ENCODE measurements at regions not wholly inside any gene's neighbourhood (a gene's known extent, or its start where the extent isn't known, plus 50 kb on each side); places are given as distances from the start of the nearest gene placed in this dataset.

GRCh38 chr17:55655777-55656176 is 66.9 kb downstream of the TMEM100 start:
- Histone ChIP-seq H3K4me3 (IDR thresholded peaks at IDR 0.05; ENCODE audit: insufficient read depth, low read depth, low read length) (no peak overlapping the region), H3K27ac (no peak overlapping the region), H2AFZ (ENCODE audit: low read depth) (no peak overlapping the region), H3K27me3 (ENCODE audit: insufficient read depth, low read depth) (no peaks in the 10 kb centered on the region), H3K36me3 (ENCODE audit: insufficient read depth) (no peaks in the 10 kb centered on the region), H3K79me2 (ENCODE audit: insufficient read depth, low read depth) (no peaks in the 10 kb centered on the region), H3K9ac (no peak overlapping the region), H3K4me2 (no peak overlapping the region), H3K4me1 (ENCODE audit: low read depth, poor library complexity, severe bottlenecking) (no peaks in the 10 kb centered on the region), H4K20me1 (ENCODE audit: insufficient read depth) (no peaks in the 10 kb centered on the region)
- TF ChIP-seq CTCF (conservative IDR thresholded peaks at IDR 0.05; ENCODE audit: low read depth, low read length) = no peak

- Histone ChIP-seq H2AFZ (ENCODE audit: low read depth) (no peak overlapping the region), H3K79me2 (ENCODE audit: insufficient read depth, low read depth) (no peaks in the 10 kb centered on the region), H3K36me3 (ENCODE audit: insufficient read depth) (no peaks in the 10 kb centered on the region), H3K4me1 (ENCODE audit: low read depth, poor library complexity, severe bottlenecking) (no peaks in the 10 kb centered on the region), H4K20me1 (ENCODE audit: insufficient read depth) (no peaks in the 10 kb centered on the region), H3K27ac (no peak overlapping the region), H3K4me3 (IDR thresholded peaks at IDR 0.05; ENCODE audit: insufficient read depth, low read depth, low read length) (no peak overlapping the region), H3K4me2 (no peak overlapping the region), H3K9ac (no peak overlapping the region), H3K27me3 (ENCODE audit: insufficient read depth, low read depth) (no peaks in the 10 kb centered on the region)
- no peak for TF ChIP-seq CTCF (conservative IDR thresholded peaks at IDR 0.05; ENCODE audit: low read depth, low read length)
Observed at GRCh38 chr17:55654821-55655220, 67.8 kb downstream of the TMEM100 start.

GRCh38 chr17:55654022-55654421 is 68.6 kb downstream of the TMEM100 start:
- Histone ChIP-seq H3K27me3 (ENCODE audit: insufficient read depth, low read depth) (no peaks in the 10 kb centered on the region), H2AFZ (ENCODE audit: low read depth) (no peak overlapping the region), H3K4me3 (IDR thresholded peaks at IDR 0.05; ENCODE audit: insufficient read depth, low read depth, low read length) (no peak overlapping the region), H3K79me2 (ENCODE audit: insufficient read depth, low read depth) (no peaks in the 10 kb centered on the region), H3K36me3 (ENCODE audit: insufficient read depth) (no peaks in the 10 kb centered on the region), H3K4me1 (ENCODE audit: low read depth, poor library complexity, severe bottlenecking) (no peaks in the 10 kb centered on the region), H3K4me2 (no peak overlapping the region), H3K27ac (no peak overlapping the region), H3K9ac (no peak overlapping the region), H4K20me1 (ENCODE audit: insufficient read depth) (no peaks in the 10 kb centered on the region)
- no peak for TF ChIP-seq CTCF (conservative IDR thresholded peaks at IDR 0.05; ENCODE audit: low read depth, low read length)

- Histone ChIP-seq H4K20me1 (ENCODE audit: insufficient read depth) (no peaks in the 10 kb centered on the region), H3K27me3 (ENCODE audit: insufficient read depth, low read depth) (no peaks in the 10 kb centered on the region), H3K79me2 (ENCODE audit: insufficient read depth, low read depth) (no peaks in the 10 kb centered on the region), H3K4me1 (ENCODE audit: low read depth, poor library complexity, severe bottlenecking) (no peaks in the 10 kb centered on the region), H3K4me2 (no peak overlapping the region), H3K9ac (no peak overlapping the region), H3K4me3 (IDR thresholded peaks at IDR 0.05; ENCODE audit: insufficient read depth, low read depth, low read length) (no peak overlapping the region), H2AFZ (ENCODE audit: low read depth) (no peak overlapping the region), H3K36me3 (ENCODE audit: insufficient read depth) (no peaks in the 10 kb centered on the region), H3K27ac (no peak overlapping the region)
- no peak for TF ChIP-seq CTCF (conservative IDR thresholded peaks at IDR 0.05; ENCODE audit: low read depth, low read length)
Observed at GRCh38 chr17:55652825-55653224, 69.8 kb downstream of the TMEM100 start.
